ENCODE measurements at regions not wholly inside any gene's neighbourhood (a gene's known extent, or its start where the extent isn't known, plus 50 kb on each side); places are given as distances from the start of the nearest gene placed in this dataset.

DNA sequence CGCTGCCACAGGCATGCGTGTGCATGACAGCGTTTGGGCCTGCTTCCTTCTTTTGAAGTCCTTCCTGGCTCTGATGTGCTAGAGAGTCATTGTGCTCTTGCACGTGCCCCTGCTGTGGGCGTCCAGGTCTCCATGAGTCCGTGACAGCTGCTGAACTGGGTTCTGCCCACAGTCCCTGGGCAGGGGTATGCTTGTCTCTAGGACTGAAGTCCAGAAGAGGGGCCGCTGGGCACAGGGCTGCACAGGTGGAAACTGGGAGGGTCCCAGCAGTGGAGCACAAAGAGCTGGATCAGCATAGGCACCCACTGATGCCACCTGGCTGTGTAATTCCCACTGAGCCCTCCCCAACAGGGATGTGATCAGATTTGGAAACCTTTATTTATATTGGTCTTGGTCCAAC is 169.4 kb downstream of the IRX2 start:
- TF ChIP-seq POLR2A (IDR thresholded peaks at IDR 0.05; ENCODE audit: low read length) (no peak), GATA1 (IDR thresholded peaks at IDR 0.05; ENCODE audit: low read depth, low read length) (no peak)
- DNase-seq: no peak

- no peak for TF ChIP-seq GATA1 (IDR thresholded peaks at IDR 0.05; ENCODE audit: low read depth, low read length)
- TF ChIP-seq POLR2A (IDR thresholded peaks at IDR 0.05; ENCODE audit: low read length): no peak
- DNase-seq: no peak
Measured at GRCh38 chr5:2581418-2581817, 170.1 kb downstream of the IRX2 start.

DNA sequence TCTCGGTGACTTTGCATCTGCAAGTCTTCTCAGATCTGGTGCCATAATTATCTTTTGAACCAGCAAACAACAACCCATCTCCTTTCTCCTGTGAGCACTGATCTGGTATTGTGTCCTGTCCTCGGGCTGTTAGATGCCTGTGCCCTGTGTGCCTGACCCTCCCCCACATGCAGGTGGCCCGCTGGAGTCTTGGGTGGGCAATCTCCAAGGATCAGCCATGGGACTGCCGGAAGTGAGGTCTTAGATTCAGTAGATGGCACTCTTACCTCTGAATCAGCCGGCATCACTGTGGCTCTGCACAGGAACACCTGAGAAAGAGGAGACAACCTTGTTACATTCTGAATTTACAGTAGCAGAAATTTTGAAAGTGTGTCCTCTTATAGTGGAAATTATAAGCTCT is 172.4 kb downstream of the IRX2 start:
- no peak for TF ChIP-seq POLR2A (IDR thresholded peaks at IDR 0.05; ENCODE audit: low read length)
- TF ChIP-seq GATA1 (IDR thresholded peaks at IDR 0.05; ENCODE audit: low read depth, low read length): no peak
- no peak for DNase-seq

DNA sequence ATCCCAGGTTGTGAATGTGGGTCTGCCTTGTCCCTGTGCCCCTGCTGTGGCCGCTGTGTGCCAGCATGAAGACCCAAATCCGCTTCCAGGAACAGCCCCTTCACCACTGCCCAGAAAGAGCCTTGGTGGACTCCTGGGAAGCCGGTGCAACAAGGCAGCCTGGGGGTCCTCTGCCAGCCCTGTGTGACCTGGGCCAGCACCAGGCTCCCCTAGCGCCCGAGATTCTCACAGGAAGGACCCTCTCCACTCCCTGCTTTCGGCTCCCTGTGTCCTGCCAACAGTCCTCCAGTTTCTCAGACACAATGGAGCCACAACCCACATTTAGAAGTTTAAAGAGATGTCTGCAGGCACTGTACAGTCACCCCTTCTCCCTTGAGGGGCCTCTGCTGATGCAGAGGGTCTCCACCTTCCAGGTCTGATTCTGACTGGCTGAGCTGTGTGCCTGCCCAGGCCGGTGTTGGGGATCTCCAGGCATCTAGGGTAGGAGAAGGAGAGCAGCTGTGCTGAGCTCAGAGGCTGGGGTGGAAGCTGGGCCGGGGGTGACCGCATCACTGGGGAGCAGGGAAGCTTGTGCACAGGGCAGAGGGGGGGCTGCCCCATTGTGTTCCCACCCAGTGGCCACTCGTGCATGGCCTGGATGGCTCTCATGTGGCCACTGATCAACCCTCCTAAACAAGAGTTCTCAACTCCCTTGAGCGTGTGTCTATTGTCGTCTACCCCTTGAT is 174.0 kb downstream of the IRX2 start:
- no peak for TF ChIP-seq POLR2A (IDR thresholded peaks at IDR 0.05; ENCODE audit: low read length)
- TF ChIP-seq GATA1 (IDR thresholded peaks at IDR 0.05; ENCODE audit: low read depth, low read length): no peak
- no peak for DNase-seq

DNA sequence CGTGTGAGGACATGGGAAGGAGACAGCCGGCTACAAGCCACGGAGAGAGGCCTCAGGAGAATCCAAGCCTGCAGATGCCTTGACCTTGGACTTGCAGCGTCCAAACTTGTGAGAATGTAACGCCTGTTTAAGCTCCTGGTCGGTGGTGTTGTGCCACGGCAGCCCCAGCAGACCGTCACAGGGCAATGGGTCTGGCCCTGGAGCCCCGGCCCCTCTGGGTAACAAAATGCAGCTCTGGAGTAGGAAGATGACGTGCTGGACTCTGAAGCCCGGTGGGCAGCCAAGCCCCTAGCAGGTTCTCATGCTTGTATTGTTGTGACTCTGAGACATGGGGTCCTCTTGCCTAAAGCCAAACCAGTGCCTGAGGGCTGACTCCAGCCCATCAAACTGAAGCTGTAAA is 174.7 kb downstream of the IRX2 start:
- DNase-seq: no peak
- no peak for TF ChIP-seq GATA1 (IDR thresholded peaks at IDR 0.05; ENCODE audit: low read depth, low read length)

GRCh38 chr5:2575871-2576270 is 175.6 kb downstream of the IRX2 start:
- TF ChIP-seq POLR2A (IDR thresholded peaks at IDR 0.05; ENCODE audit: low read length): no peak
- no peak for TF ChIP-seq GATA1 (IDR thresholded peaks at IDR 0.05; ENCODE audit: low read depth, low read length)
- no peak for DNase-seq

- DNase-seq: no peak
- TF ChIP-seq GATA1 (IDR thresholded peaks at IDR 0.05; ENCODE audit: low read depth, low read length) (no peak), POLR2A (IDR thresholded peaks at IDR 0.05; ENCODE audit: low read length) (no peak)
Measured at GRCh38 chr5:2575292-2575691, 176.2 kb downstream of the IRX2 start.

DNA sequence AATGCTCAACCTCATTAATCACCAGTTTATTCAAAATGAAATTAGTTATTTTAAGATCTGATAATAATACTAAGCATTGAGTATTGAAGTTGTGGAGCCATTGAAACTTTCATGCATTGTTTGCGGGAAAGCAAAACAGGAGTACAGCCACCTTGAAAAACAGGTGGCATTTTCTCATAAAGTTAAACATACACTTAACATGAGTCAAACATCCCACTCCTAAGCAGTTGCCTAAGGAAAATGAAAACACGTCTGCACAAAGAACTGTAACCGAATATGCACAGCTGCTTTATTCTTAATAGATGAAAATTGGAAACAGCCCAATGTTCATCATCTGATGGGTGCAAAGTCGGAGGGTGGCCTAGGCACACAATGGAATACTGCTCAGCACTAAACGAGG is 177.3 kb downstream of the IRX2 start:
- no peak for DNase-seq

DNA sequence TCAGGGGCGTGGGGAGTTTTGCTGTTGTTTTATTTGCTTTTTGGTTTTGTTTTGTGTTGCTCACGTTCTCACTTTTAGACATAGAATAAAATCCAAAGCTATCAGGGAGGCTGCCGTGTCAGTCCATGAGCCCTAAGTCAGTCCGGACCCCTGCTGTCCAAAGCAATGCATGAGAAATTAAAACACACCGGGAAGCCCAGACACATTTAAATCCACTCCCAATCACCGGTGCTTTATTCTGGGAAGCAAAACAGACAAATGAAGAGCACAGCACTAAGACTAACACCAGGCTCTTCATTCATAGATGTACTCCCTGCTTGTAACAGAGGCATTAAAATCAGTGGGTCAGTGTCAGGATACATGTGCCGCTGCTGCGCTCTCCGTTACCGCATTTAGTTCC is 180.9 kb downstream of the IRX2 start:
- TF ChIP-seq GATA1 (IDR thresholded peaks at IDR 0.05; ENCODE audit: low read depth, low read length): no peak
- no peak for TF ChIP-seq POLR2A (IDR thresholded peaks at IDR 0.05; ENCODE audit: low read length)
- DNase-seq: no peak

More for the DNA sequence above, 177.3 kb downstream of the IRX2 start:
- TF ChIP-seq GATA1 (IDR thresholded peaks at IDR 0.05; ENCODE audit: low read depth, low read length) (no peak), POLR2A (IDR thresholded peaks at IDR 0.05; ENCODE audit: low read length) (no peak)

GRCh38 chr5:2569774-2570542 is 181.5 kb downstream of the IRX2 start:
- DNase-seq: no peak

DNA sequence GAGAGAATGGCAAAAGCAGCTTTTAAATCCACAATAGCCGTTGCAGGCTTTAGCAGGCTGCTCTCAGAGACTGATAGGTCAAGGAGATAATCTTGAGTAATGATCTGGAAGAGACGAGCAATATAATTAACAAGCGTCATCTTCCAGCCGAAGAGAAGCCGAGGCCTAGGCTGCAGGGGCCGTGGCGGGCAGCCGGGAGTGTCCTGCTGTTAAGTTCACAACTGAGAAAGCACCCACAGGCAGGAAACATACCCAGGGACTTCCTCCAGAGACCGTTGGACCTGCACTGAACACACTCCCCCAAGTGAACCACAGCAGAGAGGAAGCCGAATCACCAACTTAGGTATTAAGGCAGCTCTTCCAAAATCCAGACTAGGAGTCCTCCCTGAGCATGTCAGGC is 182.3 kb downstream of the IRX2 start:
- DNase-seq: no peak
- no peak for TF ChIP-seq POLR2A (IDR thresholded peaks at IDR 0.05; ENCODE audit: low read length)
- no peak for TF ChIP-seq GATA1 (IDR thresholded peaks at IDR 0.05; ENCODE audit: low read depth, low read length)

More at GRCh38 chr5:2569774-2570542, 181.5 kb downstream of the IRX2 start:
- TF ChIP-seq POLR2A (IDR thresholded peaks at IDR 0.05; ENCODE audit: low read length) (no peak), GATA1 (IDR thresholded peaks at IDR 0.05; ENCODE audit: low read depth, low read length) (no peak)

DNA sequence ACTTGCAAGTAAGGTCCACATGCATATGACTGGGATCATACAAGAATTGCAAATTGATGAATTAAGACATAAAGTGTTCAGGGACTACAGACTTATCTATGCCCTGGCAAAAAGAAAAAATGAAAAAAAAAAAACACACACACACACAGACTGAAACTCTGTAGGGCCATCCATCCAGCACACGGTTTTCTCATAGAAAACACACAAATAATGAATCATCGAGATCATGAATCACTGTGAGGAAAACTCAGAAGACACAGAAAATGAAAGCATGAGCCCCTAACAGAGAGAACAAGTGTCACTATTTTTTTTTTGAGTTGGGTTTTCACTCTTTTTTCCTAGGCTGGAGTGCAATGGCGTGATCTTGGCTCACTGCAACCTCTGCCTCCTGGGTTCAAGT is 185.2 kb downstream of the IRX2 start:
- no peak for TF ChIP-seq POLR2A (IDR thresholded peaks at IDR 0.05; ENCODE audit: low read length)
- TF ChIP-seq GATA1 (IDR thresholded peaks at IDR 0.05; ENCODE audit: low read depth, low read length): no peak
- DNase-seq: no peak

- DNase-seq: no peak
- TF ChIP-seq GATA1 (IDR thresholded peaks at IDR 0.05; ENCODE audit: low read depth, low read length): no peak
- no peak for TF ChIP-seq POLR2A (IDR thresholded peaks at IDR 0.05; ENCODE audit: low read length)
Measured at GRCh38 chr5:2565147-2565546, 186.3 kb downstream of the IRX2 start.

DNA sequence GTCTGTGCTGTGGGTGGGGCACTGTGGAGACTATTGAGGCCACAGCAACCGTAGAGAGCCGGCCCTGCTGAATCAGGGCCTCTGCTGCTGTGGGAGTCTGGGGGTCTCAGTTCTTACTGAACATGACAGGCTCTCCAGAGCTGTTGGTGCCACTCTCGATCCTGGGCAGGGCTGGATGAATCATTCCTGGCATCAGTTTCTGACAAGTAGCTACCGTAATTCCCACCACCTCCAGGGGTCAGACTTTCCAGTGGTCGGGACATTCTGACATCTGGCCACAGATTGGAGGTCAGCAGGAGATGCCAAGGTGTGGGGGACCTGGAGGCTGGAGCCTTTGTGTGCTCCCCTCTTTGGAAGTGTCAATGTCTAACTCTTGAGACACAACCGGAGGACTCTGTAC is 188.4 kb downstream of the IRX2 start:
- DNase-seq: no peak
- TF ChIP-seq POLR2A (IDR thresholded peaks at IDR 0.05; ENCODE audit: low read length) (no peak), GATA1 (IDR thresholded peaks at IDR 0.05; ENCODE audit: low read depth, low read length) (no peak)

DNA sequence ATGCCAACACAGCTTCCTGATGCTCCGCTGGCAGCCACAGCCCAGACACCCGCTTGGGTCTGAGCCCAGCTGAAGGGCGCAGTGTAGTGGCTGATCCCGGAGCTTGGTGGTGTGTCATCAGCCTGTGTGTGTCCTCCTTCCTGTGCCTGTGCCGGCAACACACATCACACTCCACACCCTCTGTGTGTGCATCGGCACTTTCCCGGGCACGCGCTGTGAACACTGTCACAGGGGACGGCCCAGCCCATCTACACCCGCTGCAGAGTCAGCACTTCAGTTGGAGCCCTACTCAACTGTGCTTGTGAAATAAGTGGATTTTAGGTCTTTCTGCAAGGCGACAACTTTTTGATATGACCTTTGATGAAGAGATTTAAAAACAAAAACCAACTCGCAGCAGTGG is 189.4 kb downstream of the IRX2 start:
- TF ChIP-seq POLR2A (IDR thresholded peaks at IDR 0.05; ENCODE audit: low read length) (no peak), GATA1 (IDR thresholded peaks at IDR 0.05; ENCODE audit: low read depth, low read length) (no peak)
- no peak for DNase-seq
